ENCODE measurements at regions not wholly inside any gene's neighbourhood (a gene's known extent, or its start where the extent isn't known, plus 50 kb on each side); places are given as distances from the start of the nearest gene placed in this dataset.
A peak's percentile ranks its signal among the peaks of the same experiment; 100 is the strongest.
"Not testable (repeated sequence)": the region's sequence is repeated elsewhere in the genome, so short reads cannot be mapped to it uniquely, and the experiment has no call there.

DNA sequence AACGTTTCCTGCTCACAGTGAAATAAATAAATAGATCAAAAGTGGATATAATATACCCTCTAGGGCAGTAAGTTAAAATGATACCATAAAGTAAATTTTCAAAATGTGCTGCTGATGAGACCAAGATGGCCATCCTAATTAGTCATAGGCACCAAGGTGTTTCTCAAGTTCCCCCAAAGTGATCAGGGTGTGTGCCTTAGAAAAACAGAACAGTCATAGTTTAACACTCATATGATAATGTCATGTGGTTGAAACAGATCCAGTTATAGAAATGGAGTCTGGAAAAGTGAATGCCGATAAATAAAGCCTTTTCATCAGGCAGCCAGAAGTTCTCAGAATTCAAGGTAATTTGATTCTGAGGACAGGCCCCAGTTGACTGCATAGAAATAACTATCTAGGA, 161.5 kb upstream of the CDKN2B start:
- no peak for DNase-seq

DNA sequence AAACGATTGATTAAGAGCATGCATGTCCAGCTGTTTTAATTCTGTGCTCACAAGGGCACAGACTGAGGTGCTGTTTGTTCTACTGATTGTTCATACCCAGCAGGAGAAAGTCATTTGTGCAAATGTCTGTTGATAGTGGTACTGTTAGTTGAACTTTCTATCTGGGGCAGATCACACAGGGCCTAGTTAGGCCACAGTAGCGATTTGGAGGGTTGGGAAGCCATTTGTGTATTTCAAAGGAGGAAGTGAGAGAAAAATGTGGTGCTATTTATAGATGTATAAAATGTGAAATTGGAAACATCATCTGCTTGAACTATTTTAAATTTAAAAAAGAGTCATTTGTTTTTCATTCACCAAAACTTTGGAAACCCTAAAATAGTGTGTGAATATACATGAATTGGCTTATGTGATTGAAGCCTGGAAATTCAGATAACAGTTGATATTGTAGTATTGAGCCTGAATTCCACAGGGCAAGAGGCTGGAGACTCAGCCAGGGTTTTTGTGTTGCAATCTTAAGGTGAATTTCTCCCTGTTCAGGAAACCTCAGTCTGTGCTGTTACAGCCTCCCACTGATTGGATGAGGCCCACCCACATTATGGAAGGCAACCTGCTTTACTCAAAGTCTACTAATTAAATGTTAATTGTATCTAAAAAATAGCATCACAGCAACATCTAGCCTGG, 162.0 kb upstream of the CDKN2B start:
- DNase-seq: no peak

- no peak for DNase-seq
These were observed 162.6 kb upstream of the CDKN2B start for GRCh38 chr9:22171691-22172090.

DNA sequence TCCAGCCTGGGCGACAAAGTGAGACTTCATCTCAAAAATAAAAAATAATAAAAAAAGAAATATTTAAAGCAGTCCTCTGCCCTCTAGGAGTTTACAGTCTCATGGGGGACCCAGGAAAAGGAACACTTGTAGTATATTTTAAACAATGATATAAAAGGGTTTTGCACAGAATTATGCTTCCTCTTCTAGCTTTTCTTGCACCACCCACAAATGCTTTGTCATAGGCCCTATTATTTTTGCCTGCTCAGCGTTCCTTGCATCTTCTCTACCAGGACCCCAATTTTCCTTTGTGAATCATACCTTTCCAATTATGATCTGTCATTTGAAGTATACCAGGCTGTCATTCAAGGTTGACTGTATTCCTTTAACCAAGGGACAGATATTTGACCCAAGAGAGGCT, 164.8 kb upstream of the CDKN2B start:
- DNase-seq: no peak

- no peak for DNase-seq
These were observed 167.0 kb upstream of the CDKN2B start for GRCh38 chr9:22175972-22176545.

DNA sequence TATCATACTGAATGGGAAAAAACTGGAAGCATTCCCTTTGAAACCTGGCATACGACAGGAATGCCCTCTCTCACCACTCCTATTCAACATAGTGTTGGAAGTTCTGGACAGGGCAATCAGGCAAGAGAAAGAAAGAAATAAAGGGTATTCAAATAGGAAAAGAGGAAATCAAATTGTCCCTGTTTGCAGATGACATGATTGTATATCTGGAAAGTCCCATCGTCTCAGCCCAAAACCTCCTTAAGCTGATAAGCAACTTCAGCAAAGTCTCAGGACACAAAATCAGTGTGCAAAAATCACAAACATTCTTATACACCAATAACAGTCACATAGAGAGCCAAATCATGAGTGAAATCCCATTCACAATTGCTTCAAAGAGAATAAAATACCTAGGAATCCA, 171.9 kb upstream of the CDKN2B start:
- DNase-seq: not testable (repeated sequence)

DNA sequence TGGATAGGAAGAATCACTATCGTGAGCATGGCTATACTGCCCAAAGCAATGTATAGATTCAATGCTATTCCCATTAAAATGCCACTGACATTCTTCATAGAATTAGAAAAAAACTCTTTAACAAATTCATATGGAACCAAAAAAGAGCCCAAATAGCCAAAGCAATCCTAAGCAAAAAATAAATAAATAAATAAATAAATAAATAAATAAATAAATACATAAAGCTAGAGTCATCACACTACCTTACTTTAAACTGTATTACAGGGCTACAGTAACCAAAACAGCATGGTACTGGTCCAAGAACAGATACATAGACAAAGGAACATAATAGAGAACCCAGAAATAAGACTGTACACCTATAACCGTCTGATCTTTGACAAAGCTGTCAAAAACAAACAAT, 180.4 kb upstream of the CDKN2B start:
- DNase-seq: no peak

- not testable (repeated sequence) for DNase-seq
These were observed 187.9 kb upstream of the CDKN2B start for GRCh38 chr9:22197000-22197399.

DNA sequence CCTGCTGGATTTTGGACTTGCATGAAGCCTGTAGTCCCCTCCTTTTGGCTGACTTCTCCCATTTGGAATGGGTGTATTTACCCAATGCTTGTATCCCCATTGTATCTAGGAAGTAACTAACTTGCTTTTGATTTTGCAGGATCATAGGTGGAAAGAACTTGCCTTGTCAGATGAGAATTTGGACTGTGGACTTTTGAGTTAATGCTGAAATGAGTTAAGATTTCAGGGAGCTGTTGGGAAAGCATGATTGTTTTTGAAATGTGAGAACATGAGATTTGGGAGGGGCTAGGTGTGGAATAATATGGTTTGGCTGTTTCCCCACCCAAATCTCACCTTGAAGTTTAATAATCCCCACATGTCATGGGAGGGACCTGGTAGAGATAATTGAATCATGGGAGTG, 189.6 kb upstream of the CDKN2B start:
- no peak for DNase-seq

DNA sequence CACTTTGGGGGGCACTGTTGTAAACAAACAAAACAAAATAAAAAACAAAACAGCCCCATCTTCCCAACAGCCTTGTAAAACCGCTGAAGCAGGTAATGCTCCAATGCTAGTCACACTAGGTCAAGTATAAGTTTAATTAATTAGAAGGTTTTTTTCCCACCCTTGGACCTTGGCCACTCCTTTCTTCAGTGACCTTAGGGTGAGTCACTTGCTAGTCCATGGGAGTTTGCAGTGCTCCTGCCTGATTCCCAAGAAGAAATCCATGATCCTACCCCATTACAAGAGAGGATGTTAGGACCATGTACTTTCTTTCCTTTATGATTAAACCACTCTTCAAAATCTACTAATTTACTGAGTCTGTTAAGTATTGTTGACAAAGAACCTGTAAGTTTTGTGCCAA, 192.2 kb upstream of the CDKN2B start:
- no peak for DNase-seq

- no peak for DNase-seq
These were observed 194.4 kb upstream of the CDKN2B start for GRCh38 chr9:22203371-22204138.

DNA sequence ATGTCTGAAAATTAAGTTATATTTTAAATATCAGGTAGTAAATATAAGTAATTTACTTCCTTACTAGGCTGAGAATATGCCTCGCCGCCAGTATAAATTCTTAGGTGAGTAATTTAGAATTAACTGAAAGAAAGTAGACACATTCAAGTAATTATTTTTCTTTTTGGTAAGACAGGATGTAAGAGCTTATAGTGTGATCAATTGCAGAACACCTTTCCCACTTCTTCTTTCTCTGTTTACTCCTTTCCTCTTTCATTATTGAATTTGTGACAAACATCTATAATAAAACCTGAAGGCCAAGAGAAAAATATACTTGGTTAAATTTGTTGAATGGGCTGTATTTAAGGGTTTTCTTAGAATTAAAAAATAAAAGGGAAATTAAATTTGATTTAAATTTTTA, 195.1 kb upstream of the CDKN2B start:
- no peak for DNase-seq

DNA sequence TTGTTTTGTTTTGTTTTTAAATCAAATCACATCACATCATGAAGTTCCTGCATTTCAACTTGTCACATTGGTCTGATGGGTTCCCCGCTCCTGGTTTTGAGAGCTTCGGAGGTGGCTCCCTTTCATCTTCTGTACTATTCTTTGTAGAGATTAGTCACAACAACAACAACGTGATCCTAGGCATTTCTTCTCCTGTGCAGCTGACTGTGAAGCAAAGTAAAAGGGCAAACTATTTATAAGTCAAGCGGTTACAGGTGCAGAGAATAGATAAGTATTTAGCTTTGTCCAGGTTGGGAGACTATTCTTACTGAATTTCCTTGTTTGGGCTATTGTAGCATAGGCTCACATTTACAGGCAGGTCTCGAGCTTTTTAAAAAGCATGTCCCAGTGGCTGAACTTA, 197.7 kb upstream of the CDKN2B start:
- no peak for DNase-seq

GRCh38 chr9:22208846-22209585, 199.9 kb upstream of the CDKN2B start:
- DNase-seq: no peak

DNA sequence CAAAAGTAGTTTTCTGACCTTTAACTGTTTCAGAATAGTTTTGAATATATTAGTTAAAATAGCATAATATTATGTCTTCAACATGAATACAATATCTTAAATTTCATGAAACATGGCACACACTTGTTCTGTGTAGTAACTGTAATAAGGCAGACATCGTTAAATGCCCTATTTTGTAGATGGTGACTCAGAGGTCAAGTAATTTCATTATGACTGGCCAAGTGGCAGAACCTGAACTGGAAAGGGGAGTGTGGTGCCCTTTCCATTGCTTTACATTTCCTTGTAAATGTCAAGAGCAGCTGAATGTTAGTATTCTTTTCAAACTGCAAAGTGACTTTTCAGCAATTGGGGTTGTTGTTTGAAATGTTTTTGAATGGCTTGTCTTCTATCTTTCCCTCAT, 201.2 kb upstream of the CDKN2B start:
- DNase-seq: no peak

DNA sequence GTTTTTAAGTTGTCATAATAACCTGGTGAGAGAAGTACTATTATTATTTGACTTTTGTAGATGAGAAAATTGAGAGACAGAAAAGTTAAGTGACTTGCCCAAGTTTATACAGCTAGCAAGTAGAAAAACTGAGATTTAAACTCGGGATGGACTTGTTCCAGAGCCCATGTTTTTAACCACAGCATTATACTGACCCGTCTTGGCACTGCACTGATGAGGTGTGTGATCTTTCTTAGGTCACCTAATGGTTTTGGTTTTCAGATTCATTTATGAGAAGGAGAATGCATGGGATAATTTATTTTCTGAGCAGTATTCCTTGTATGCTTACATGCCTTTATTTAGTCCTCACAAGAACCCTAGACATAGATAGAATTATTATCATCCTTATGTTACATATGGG, 201.8 kb upstream of the CDKN2B start:
- DNase-seq: no peak

DNA sequence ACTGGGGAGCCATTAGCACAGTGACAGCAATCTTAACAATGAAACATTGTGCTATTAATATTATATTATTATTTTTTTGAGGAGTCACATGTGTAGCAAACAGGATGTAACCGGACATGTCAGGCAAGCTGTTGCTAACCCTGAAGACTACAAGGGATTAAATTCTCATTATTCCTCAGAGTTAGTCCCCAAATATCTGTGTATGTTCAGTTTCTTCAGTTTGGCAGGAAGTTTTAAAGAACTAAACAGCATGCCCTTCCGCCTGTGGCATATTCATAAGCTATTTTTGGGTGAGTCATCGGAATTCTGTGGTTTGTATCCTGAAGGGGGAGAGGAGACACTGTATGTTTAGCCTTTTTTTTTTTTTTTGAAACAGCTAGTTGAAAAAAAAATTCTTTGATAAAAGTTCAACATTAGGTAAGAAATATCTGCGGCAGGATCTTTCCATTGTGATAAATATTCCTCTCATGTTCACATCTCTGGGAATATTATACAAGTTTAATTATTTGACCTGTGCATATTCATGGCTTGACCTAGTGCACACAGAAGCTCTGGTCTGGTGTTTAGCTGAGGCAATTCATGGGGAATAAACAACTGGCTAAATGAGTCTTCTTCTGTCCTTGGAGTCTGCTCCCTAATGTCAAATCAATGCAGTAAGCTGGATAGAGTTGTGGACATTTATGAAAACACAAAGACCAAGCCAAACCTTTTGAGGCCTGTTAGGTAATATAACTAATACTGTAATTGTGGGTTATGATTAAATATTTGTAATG, 202.7 kb upstream of the CDKN2B start:
- DNase-seq: no peak

GRCh38 chr9:22214021-22214420, 204.9 kb upstream of the CDKN2B start:
- peak; percentile 25 for DNase-seq

DNA sequence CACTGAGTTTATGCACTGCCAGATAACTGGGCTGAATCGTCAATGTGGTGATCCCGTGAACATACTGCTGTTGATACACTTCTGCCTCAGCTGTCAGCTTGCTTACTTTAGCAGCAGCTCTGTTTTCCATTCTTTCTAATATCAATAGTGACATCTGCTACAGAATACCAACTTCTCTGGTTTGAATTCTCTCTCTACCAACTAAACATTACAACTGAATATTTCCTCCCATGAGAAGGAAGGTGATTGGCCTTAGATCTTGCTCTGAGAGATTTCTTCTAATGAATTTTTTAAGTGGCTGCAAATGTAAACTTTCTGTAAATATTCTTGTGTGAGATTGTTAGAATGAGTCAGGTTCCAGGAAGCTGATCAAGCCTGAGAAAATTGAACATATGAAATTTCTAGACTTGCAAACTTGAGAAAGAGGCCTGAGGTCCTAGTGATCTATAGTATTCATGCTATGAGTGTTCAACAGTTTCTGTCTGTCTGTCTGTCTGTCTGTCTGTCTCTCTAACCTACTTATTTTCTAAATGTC, 205.5 kb upstream of the CDKN2B start:
- peak; percentile 25 for DNase-seq

DNA sequence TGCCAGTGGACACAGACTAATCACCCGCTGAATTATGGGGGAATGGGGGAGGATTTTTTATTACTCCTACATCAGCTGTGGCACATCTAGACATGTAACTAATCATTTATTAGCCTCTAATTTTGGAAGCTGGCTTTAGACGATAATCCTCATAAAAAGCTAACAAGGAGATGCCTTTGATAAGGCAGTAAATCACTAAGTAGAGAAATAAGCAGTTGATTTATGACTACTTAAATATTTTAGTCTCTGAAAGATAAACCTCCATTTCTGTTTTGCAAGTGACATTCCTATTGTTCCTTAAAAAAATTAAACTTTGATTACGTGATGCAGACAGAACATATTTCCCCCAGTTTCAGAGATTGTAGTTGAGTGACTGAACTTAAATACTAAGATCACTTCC, 206.4 kb upstream of the CDKN2B start:
- DNase-seq: no peak

GRCh38 chr9:22216730-22217172, 207.6 kb upstream of the CDKN2B start:
- DNase-seq: no peak

- no peak for DNase-seq
These were observed 208.1 kb upstream of the CDKN2B start for GRCh38 chr9:22217254-22217653.

Measured in NCI-H1092 treated with DMSO at 0.1 percent for 48 hours (cell line).